GM12878 (cell line): ENCODE measurements at regions not wholly inside any gene's neighbourhood (a gene's known extent, or its start where the extent isn't known, plus 50 kb on each side); places are given as distances from the start of the nearest gene placed in this dataset.

Source experiments
- ATAC-seq: fragments of 200-7000 bp; cut with Tn5 transposase; 3 replicates; pipeline ENCODE4 v1.9.1; 2020; ENCODE audit warnings: mild to moderate bottlenecking, moderate library complexity
- BruUV-seq: library from RNA; stranded (reverse); fragments of 400-500 nt; replicated peaks from 2 replicates; lab custom pipeline; 2021; lab: Mats Ljungman, UMichigan
- CTCF ChIA-PET: fragments of 300-600 bp; sonication (Branson Sonifier 250); formaldehyde crosslinking; extraction: SDS; loops from one replicate; lab custom pipeline; 2021; ENCODE audit warnings: inconsistent platforms; lab: Yijun Ruan, JAX
- POLR2A ChIA-PET: fragments of 350-600 bp; formaldehyde crosslinking; extraction: SDS; loops from one replicate; lab custom pipeline; 2021; ENCODE audit warnings: inconsistent platforms; lab: Charles Lee
- RAD21 ChIA-PET: fragments of 300-600 bp; sonication (Branson Sonifier 250); formaldehyde crosslinking; loops from one replicate; lab custom pipeline; 2023; ENCODE audit warnings: antibody characterized with exemption; ENCODE audit not compliant: unreplicated experiment; lab: Charles Lee
- SMC1A ChIA-PET: fragments of 300-600 bp; sonication (Branson Sonifier 250); formaldehyde crosslinking; loops from one replicate; lab custom pipeline; 2023; ENCODE audit not compliant: unreplicated experiment, uncharacterized antibody; lab: Charles Lee
- DNase-seq: peaks from one replicate; pipeline ENCODE4 v3.0.0-alpha.2; 2011; ENCODE audit warnings: low read depth, low spot score
- FAIRE-seq: peaks from 3 replicates; lab custom pipeline; 2011; peaks lifted over from hg19 to GRCh38; lab: Jason Lieb, UNC
- H2AFZ ChIP-seq: 2 replicates; pipeline ENCODE4 v1.6.0; 2011; ENCODE audit warnings: low read depth, low read length, control low read depth; ENCODE audit not compliant: control insufficient read depth
- H3K27ac ChIP-seq: 2 replicates; pipeline ENCODE4 v1.5.1; 2011; ENCODE audit warnings: control low read depth; ENCODE audit not compliant: control insufficient read depth, insufficient read depth
- H3K27me3 ChIP-seq, 2 experiments: replicated peaks in 1 of 2; 2 replicates each; pipeline versions ENCODE4 v1.6.0 to v1.6.1; 2011; ENCODE audit warnings: low read length in 1 of 2; ENCODE audit not compliant: control insufficient read depth in 2 of 2, insufficient read depth in 2 of 2
- H3K36me3 ChIP-seq, 2 experiments: 2 replicates each; pipeline ENCODE4 v1.5.1; 2011; ENCODE audit warnings: low read length in 1 of 2; ENCODE audit not compliant: control insufficient read depth in 2 of 2, insufficient read depth in 2 of 2
- H3K4me1 ChIP-seq: 2 replicates; pipeline ENCODE4 v1.6.1; 2011; ENCODE audit warnings: mild to moderate bottlenecking, low read length, moderate library complexity, mixed read lengths; ENCODE audit not compliant: control insufficient read depth, insufficient read depth
- H3K4me2 ChIP-seq: 2 replicates; pipeline ENCODE4 v1.6.0; 2011; ENCODE audit warnings: control low read depth; ENCODE audit not compliant: control insufficient read depth, insufficient read depth
- H3K4me3 ChIP-seq: fragments of 200-600 bp; sonication (generic); 2 replicates; pipeline ENCODE4 v1.5.1; 2016
- H3K79me2 ChIP-seq: 2 replicates; pipeline ENCODE4 v1.6.0; 2011; ENCODE audit warnings: low read length; ENCODE audit not compliant: control insufficient read depth, insufficient read depth
- H3K9ac ChIP-seq: 2 replicates; pipeline ENCODE4 v1.8.0; 2011; ENCODE audit warnings: low read length, control low read depth, mixed read lengths; ENCODE audit not compliant: control insufficient read depth, insufficient read depth
- H3K9me3 ChIP-seq: replicated peaks from 3 replicates; pipeline ENCODE4 v1.5.1; 2011; ENCODE audit warnings: mild to moderate bottlenecking, low read length; ENCODE audit not compliant: control insufficient read depth, insufficient read depth
- H4K20me1 ChIP-seq: 2 replicates; pipeline ENCODE4 v1.6.0; 2011; ENCODE audit not compliant: control insufficient read depth, insufficient read depth
- CREB1 ChIP-seq: IDR thresholded peaks from 2 replicates; pipeline ENCODE4 v1.6.1; 2012; ENCODE audit warnings: low read depth, mild to moderate bottlenecking, inconsistent platforms
- CREM ChIP-seq: IDR thresholded peaks from 2 replicates; pipeline ENCODE4 v1.6.1; 2014; ENCODE audit warnings: antibody characterized with exemption, low read depth
- ETV6 ChIP-seq, 2 experiments: fragments of 450-650 bp in 1 of 2; IDR thresholded peaks in 1 of 2; conservative IDR thresholded peaks in 1 of 2; 2 replicates each; pipeline ENCODE4 v1.6.1; 2014; ENCODE audit warnings: antibody characterized with exemption in 1 of 2, borderline replicate concordance in 1 of 2, low read depth in 1 of 2, mild to moderate bottlenecking in 1 of 2, moderate library complexity in 1 of 2
- KLF5 ChIP-seq: fragments of 450-650 bp; IDR thresholded peaks from 2 replicates; pipeline ENCODE4 v1.6.1; 2014; ENCODE audit warnings: mild to moderate bottlenecking; ENCODE audit not compliant: partially characterized antibody
- MTA3 ChIP-seq: IDR thresholded peaks from 2 replicates; pipeline ENCODE4 v1.6.1; 2012; ENCODE audit warnings: low read length, inconsistent platforms, borderline replicate concordance
- NFIC ChIP-seq: IDR thresholded peaks from 2 replicates; pipeline ENCODE4 v1.6.1; 2012; ENCODE audit warnings: low read depth, mild to moderate bottlenecking, inconsistent platforms, low read length, moderate library complexity
- NRF1 ChIP-seq: conservative IDR thresholded peaks from 2 replicates; pipeline ENCODE4 v1.6.1; 2011; ENCODE audit warnings: mild to moderate bottlenecking, low read depth, low read length, improper control_type of control experiment
- POU2F2 ChIP-seq: IDR thresholded peaks from 3 replicates; pipeline ENCODE4 v1.6.1; 2011; ENCODE audit warnings: low read depth, mild to moderate bottlenecking, low read length, borderline replicate concordance
- RAD21 ChIP-seq: IDR thresholded peaks from 2 replicates; pipeline ENCODE4 v1.6.1; 2011; ENCODE audit warnings: mild to moderate bottlenecking, low read depth, low read length, moderate library complexity; ENCODE audit not compliant: insufficient read depth
- RBBP5 ChIP-seq: fragments of 200-600 bp; sonication (generic); conservative IDR thresholded peaks from 2 replicates; pipeline ENCODE4 v1.6.1; 2016
- RFX5 ChIP-seq: IDR thresholded peaks from 2 replicates; pipeline ENCODE4 v1.6.1; 2011; ENCODE audit warnings: low read depth, low read length, improper control_type of control experiment
- SMAD5 ChIP-seq: IDR thresholded peaks from 2 replicates; pipeline ENCODE4 v1.6.1; 2016; ENCODE audit warnings: antibody characterized with exemption, low read depth
- SREBF2 ChIP-seq: IDR thresholded peaks from 2 replicates; pipeline ENCODE4 v1.6.1; 2012; ENCODE audit warnings: mild to moderate bottlenecking, low read length
- ZNF207 ChIP-seq: fragments of 450-650 bp; IDR thresholded peaks from 2 replicates; pipeline ENCODE4 v1.6.1; 2014; ENCODE audit warnings: antibody characterized with exemption, mild to moderate bottlenecking, borderline replicate concordance
- WGBS: methylation state at CpG from one replicate; pipeline ENCODE4 v1.1.6; 2016; ENCODE audit warnings: low lambda C conversion rate; ENCODE audit not compliant: insufficient replicate concordance, insufficient coverage; ENCODE audit errors: missing lambda C conversion rate; 5-methylcytosine and 5-hydroxymethylcytosine counted together
- in situ Hi-C: fragments of 300-500 bp; cut with MboI; formaldehyde crosslinking; loops from 9 replicates; pipeline ENCODE4 v1.14.3; 2018; ENCODE audit warnings: mixed read lengths
- intact Hi-C: fragments of 100-400 bp; cut with micrococcal nuclease; formaldehyde crosslinking; loops from one replicate; pipeline ENCODE4 v1.14.2; 2022; ENCODE audit not compliant: unreplicated experiment
- TF ChIP-seq, protein P1 (sequence below): IDR thresholded peaks from 2 replicates; pipeline ENCODE4 v1.6.1; 2012; ENCODE audit warnings: low read length, inconsistent platforms
- TF ChIP-seq, protein P2 (sequence below): IDR thresholded peaks from 2 replicates; pipeline ENCODE4 v1.6.1; 2012; ENCODE audit warnings: low read depth, low read length, improper control_type of control experiment
- TF ChIP-seq, protein P3 (sequence below): fragments of 450-650 bp; IDR thresholded peaks from 2 replicates; pipeline ENCODE4 v1.6.1; 2017; ENCODE audit warnings: mild to moderate bottlenecking, low read depth, inconsistent platforms; ENCODE audit not compliant: poor library complexity, severe bottlenecking
- TF ChIP-seq, protein P4 (sequence below): fragments of 450-650 bp; IDR thresholded peaks from 2 replicates; pipeline ENCODE4 v1.6.1; 2017; ENCODE audit warnings: antibody characterized with exemption, mild to moderate bottlenecking, moderate library complexity

DNA sequence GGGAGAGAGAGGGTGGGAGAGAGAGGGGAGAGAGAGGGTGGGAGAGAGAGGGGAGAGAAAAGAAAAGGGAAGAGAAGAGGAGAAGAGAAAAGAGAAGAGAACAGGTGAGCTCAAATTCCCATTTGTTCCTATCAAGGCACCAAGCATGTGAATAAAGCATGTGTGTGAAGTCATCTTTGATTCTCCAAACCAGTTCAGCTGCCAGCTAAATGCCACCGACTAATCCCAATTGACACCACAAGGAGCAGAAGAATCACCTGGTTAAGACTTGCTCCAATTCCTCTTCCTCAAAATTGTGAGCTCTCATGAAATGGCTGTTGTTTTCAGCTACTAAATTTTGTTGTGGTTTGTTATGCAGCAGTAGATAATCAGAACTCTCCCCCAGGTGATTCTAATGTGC is 188.9 kb downstream of the TMX1 start:
- intact Hi-C loops (no loop called here), in situ Hi-C loops (no loop called here)
- ChIA-PET CTCF (no interaction called here), SMC1A (no interaction called here), RAD21 (no interaction called here), POLR2A (interaction anchor here (0.7 kb wide), 1 partner anchor 21 kb away, joined by 3 read pairs; no protein-coding TSS in a partner anchor)
- no peak overlapping the region for H3K27ac ChIP-seq
- no peaks in the 10 kb centered on the region for H3K4me1 ChIP-seq
- H3K27me3 ChIP-seq, result no peaks in the 10 kb centered on the region; a peak in 1 of 4 replicates
- no peak for DNase-seq
- no peak overlapping the region for H3K9ac ChIP-seq
- no peaks in the 10 kb centered on the region for H3K36me3 ChIP-seq
- no peak overlapping the region for H3K4me3 ChIP-seq
- FAIRE-seq, result no peak
- no peaks in the 10 kb centered on the region for H3K79me2 ChIP-seq
- no peak for ATAC-seq
- no peaks in the 10 kb centered on the region for H3K9me3 ChIP-seq
- 57% methylated on average over 1 of the region's 1 CpG for WGBS
- no peak overlapping the region for H2AFZ ChIP-seq
- no peaks in the 10 kb centered on the region for H4K20me1 ChIP-seq
- no peak overlapping the region for H3K4me2 ChIP-seq
- no TSS peak for BruUV-seq
- no peak for TF ChIP-seq POU2F2
- TF ChIP-seq NFIC, result no peak
- no peak for TF ChIP-seq KLF5
- TF ChIP-seq, protein P1, sequence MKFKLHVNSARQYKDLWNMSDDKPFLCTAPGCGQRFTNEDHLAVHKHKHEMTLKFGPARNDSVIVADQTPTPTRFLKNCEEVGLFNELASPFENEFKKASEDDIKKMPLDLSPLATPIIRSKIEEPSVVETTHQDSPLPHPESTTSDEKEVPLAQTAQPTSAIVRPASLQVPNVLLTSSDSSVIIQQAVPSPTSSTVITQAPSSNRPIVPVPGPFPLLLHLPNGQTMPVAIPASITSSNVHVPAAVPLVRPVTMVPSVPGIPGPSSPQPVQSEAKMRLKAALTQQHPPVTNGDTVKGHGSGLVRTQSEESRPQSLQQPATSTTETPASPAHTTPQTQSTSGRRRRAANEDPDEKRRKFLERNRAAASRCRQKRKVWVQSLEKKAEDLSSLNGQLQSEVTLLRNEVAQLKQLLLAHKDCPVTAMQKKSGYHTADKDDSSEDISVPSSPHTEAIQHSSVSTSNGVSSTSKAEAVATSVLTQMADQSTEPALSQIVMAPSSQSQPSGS, result no peak
- TF ChIP-seq, protein P2, sequence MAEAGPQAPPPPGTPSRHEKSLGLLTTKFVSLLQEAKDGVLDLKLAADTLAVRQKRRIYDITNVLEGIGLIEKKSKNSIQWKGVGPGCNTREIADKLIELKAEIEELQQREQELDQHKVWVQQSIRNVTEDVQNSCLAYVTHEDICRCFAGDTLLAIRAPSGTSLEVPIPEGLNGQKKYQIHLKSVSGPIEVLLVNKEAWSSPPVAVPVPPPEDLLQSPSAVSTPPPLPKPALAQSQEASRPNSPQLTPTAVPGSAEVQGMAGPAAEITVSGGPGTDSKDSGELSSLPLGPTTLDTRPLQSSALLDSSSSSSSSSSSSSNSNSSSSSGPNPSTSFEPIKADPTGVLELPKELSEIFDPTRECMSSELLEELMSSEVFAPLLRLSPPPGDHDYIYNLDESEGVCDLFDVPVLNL, result no peak
- TF ChIP-seq RFX5, result no peak
- TF ChIP-seq CREB1, result no peak
- TF ChIP-seq ZNF207, result no peak
- TF ChIP-seq, protein P3, sequence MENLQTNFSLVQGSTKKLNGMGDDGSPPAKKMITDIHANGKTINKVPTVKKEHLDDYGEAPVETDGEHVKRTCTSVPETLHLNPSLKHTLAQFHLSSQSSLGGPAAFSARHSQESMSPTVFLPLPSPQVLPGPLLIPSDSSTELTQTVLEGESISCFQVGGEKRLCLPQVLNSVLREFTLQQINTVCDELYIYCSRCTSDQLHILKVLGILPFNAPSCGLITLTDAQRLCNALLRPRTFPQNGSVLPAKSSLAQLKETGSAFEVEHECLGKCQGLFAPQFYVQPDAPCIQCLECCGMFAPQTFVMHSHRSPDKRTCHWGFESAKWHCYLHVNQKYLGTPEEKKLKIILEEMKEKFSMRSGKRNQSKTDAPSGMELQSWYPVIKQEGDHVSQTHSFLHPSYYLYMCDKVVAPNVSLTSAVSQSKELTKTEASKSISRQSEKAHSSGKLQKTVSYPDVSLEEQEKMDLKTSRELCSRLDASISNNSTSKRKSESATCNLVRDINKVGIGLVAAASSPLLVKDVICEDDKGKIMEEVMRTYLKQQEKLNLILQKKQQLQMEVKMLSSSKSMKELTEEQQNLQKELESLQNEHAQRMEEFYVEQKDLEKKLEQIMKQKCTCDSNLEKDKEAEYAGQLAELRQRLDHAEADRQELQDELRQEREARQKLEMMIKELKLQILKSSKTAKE, result no peak
- TF ChIP-seq RBBP5, result no peak
- TF ChIP-seq MTA3, result no peak
- TF ChIP-seq, protein P4, sequence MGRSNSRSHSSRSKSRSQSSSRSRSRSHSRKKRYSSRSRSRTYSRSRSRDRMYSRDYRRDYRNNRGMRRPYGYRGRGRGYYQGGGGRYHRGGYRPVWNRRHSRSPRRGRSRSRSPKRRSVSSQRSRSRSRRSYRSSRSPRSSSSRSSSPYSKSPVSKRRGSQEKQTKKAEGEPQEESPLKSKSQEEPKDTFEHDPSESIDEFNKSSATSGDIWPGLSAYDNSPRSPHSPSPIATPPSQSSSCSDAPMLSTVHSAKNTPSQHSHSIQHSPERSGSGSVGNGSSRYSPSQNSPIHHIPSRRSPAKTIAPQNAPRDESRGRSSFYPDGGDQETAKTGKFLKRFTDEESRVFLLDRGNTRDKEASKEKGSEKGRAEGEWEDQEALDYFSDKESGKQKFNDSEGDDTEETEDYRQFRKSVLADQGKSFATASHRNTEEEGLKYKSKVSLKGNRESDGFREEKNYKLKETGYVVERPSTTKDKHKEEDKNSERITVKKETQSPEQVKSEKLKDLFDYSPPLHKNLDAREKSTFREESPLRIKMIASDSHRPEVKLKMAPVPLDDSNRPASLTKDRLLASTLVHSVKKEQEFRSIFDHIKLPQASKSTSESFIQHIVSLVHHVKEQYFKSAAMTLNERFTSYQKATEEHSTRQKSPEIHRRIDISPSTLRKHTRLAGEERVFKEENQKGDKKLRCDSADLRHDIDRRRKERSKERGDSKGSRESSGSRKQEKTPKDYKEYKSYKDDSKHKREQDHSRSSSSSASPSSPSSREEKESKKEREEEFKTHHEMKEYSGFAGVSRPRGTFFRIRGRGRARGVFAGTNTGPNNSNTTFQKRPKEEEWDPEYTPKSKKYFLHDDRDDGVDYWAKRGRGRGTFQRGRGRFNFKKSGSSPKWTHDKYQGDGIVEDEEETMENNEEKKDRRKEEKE, result no peak
- TF ChIP-seq SMAD5, result no peak
- no peak for TF ChIP-seq RAD21
- no peak for TF ChIP-seq NRF1
- no peak for TF ChIP-seq ETV6 (conservative IDR thresholded peaks at IDR 0.05 in 1 of 2, IDR thresholded peaks at IDR 0.05 in 1 of 2; ENCODE audit: borderline replicate concordance in 1 of 2, low read depth in 1 of 2)
- TF ChIP-seq SREBF2, result no peak
- no peak for TF ChIP-seq CREM
